ENCODE measurements at regions not wholly inside any gene's neighbourhood (a gene's known extent, or its start where the extent isn't known, plus 50 kb on each side); places are given as distances from the start of the nearest gene placed in this dataset.

GRCh38 chr2:226364217-226364616 lies 435.4 kb downstream of the IRS1 start:
- no peak overlapping the region for H3K4me3 Mint-ChIP-seq
- no peaks in the 10 kb centered on the region for H3K4me1 Mint-ChIP-seq (ENCODE audit: low read depth)
- H3K27ac Mint-ChIP-seq = no peak overlapping the region
- intact Hi-C loops (cut with DNase I, micrococcal nuclease) = no loop called here
- no peak overlapping the region for H3K4me3 ChIP-seq (ENCODE audit: low read length)
- ChIA-PET CTCF (no interaction called here), POLR2A (no interaction called here)
- H3K36me3 Mint-ChIP-seq (ENCODE audit: low read depth) = no peaks in the 10 kb centered on the region
- H3K27me3 ChIP-seq (ENCODE audit: control insufficient read depth in 1 of 2, insufficient read depth in 2 of 2, low read length in 2 of 2) = peaks cover 0 to 5% of the 10 kb centered on the region in 2 experiments
- H3K4me1 ChIP-seq (ENCODE audit: insufficient read depth, low read length) = no peaks in the 10 kb centered on the region
- ATAC-seq (ENCODE audit: poor library complexity) (no peak), DNase-seq (no peak)
- no peaks in the 10 kb centered on the region for H3K9me3 ChIP-seq (ENCODE audit: control insufficient read depth in 1 of 2, insufficient read depth in 1 of 2, low read length in 2 of 2)
- H3K27ac ChIP-seq (ENCODE audit: low read depth in 1 of 2, low read length in 2 of 2) = no peak overlapping the region
- TF ChIP-seq CTCF (IDR thresholded peaks at IDR 0.05) = no peak
- no peaks in the 10 kb centered on the region for H3K36me3 ChIP-seq (ENCODE audit: insufficient read depth, low read length)
- peaks cover 31% of the 10 kb centered on the region for H3K27me3 Mint-ChIP-seq
- no peaks in the 10 kb centered on the region for H3K9me3 Mint-ChIP-seq

GRCh38 chr2:226362980-226363379 lies 436.6 kb downstream of the IRS1 start:
- no peak overlapping the region for H3K27ac Mint-ChIP-seq
- intact Hi-C loops (cut with DNase I, micrococcal nuclease) = no loop called here
- no peak for ATAC-seq (ENCODE audit: poor library complexity)
- ChIA-PET CTCF (no interaction called here), POLR2A (no interaction called here)
- no peak overlapping the region for H3K27ac ChIP-seq (ENCODE audit: low read depth in 1 of 2, low read length in 2 of 2)
- no peaks in the 10 kb centered on the region for H3K4me1 ChIP-seq (ENCODE audit: insufficient read depth, low read length)
- no peak for DNase-seq
- TF ChIP-seq CTCF (IDR thresholded peaks at IDR 0.05) = no peak
- no peaks in the 10 kb centered on the region for H3K9me3 ChIP-seq (ENCODE audit: control insufficient read depth in 1 of 2, insufficient read depth in 1 of 2, low read length in 2 of 2)
- no peak overlapping the region for H3K4me3 ChIP-seq (ENCODE audit: low read length)
- no peak overlapping the region for H3K4me3 Mint-ChIP-seq
- H3K36me3 Mint-ChIP-seq (ENCODE audit: low read depth) = no peaks in the 10 kb centered on the region
- H3K9me3 Mint-ChIP-seq = no peaks in the 10 kb centered on the region
- no peaks in the 10 kb centered on the region for H3K36me3 ChIP-seq (ENCODE audit: insufficient read depth, low read length)
- H3K27me3 ChIP-seq (ENCODE audit: control insufficient read depth in 1 of 2, insufficient read depth in 2 of 2, low read length in 2 of 2) = peaks cover 0 to 11% of the 10 kb centered on the region in 2 experiments
- peaks cover 36% of the 10 kb centered on the region for H3K27me3 Mint-ChIP-seq
- H3K4me1 Mint-ChIP-seq (ENCODE audit: low read depth) = no peaks in the 10 kb centered on the region

- H3K4me3 ChIP-seq (ENCODE audit: low read length) = no peak overlapping the region
- peaks cover 0 to 14% of the 10 kb centered on the region in 2 experiments for H3K27me3 ChIP-seq (ENCODE audit: control insufficient read depth in 1 of 2, insufficient read depth in 2 of 2, low read length in 2 of 2)
- H3K4me3 Mint-ChIP-seq = no peak overlapping the region
- H3K4me1 Mint-ChIP-seq (ENCODE audit: low read depth) = no peaks in the 10 kb centered on the region
- intact Hi-C loops (cut with DNase I, micrococcal nuclease) = no loop called here
- H3K9me3 Mint-ChIP-seq = no peaks in the 10 kb centered on the region
- no peaks in the 10 kb centered on the region for H3K36me3 Mint-ChIP-seq (ENCODE audit: low read depth)
- no peak overlapping the region for H3K27ac ChIP-seq (ENCODE audit: low read depth in 1 of 2, low read length in 2 of 2)
- H3K9me3 ChIP-seq (ENCODE audit: control insufficient read depth in 1 of 2, insufficient read depth in 1 of 2, low read length in 2 of 2) = no peaks in the 10 kb centered on the region
- CTCF ChIA-PET = no interaction called here
- no peak overlapping the region for H3K27ac Mint-ChIP-seq
- H3K27me3 Mint-ChIP-seq = peaks cover 42% of the 10 kb centered on the region
- POLR2A ChIA-PET = no interaction called here
- H3K36me3 ChIP-seq (ENCODE audit: insufficient read depth, low read length) = no peaks in the 10 kb centered on the region
- ATAC-seq (ENCODE audit: poor library complexity) (no peak), DNase-seq (no peak)
- no peaks in the 10 kb centered on the region for H3K4me1 ChIP-seq (ENCODE audit: insufficient read depth, low read length)
- no peak for TF ChIP-seq CTCF (IDR thresholded peaks at IDR 0.05)
Observed at GRCh38 chr2:226360658-226361057, 439.0 kb downstream of the IRS1 start.
